IMR-90 (cell line): ENCODE measurements at regions not wholly inside any gene's neighbourhood (a gene's known extent, or its start where the extent isn't known, plus 50 kb on each side); places are given as distances from the start of the nearest gene placed in this dataset.

Experiments used
- ATAC-seq: fragments of 200-7000 bp; cut with Tn5 transposase; 2 replicates; pipeline ENCODE4 v1.9.1; 2020; ENCODE audit warnings: low read depth, mild to moderate bottlenecking, moderate library complexity
- BruUV-seq: library from RNA; stranded (reverse); fragments of 400-500 nt; replicated peaks from 2 replicates; lab custom pipeline; 2021; lab: Mats Ljungman, UMichigan
- CTCF ChIA-PET: fragments of 300-600 bp; formaldehyde crosslinking; extraction: SDS; loops from one replicate; lab custom pipeline; 2021; ENCODE audit warnings: antibody characterized with exemption; lab: Yijun Ruan, JAX
- POLR2A ChIA-PET: fragments of 300-600 bp; sonication (Branson Sonifier 250); formaldehyde crosslinking; loops from one replicate; lab custom pipeline; 2022; ENCODE audit warnings: antibody characterized with exemption; ENCODE audit not compliant: unreplicated experiment; lab: Charles Lee
- DNase-seq: peaks from one replicate; pipeline ENCODE4 v3.0.0; 2013
- H2AFZ ChIP-seq: replicated peaks from 2 replicates; pipeline ENCODE3; 2013; ENCODE audit warnings: low read length, mild to moderate bottlenecking; ENCODE audit not compliant: poor library complexity
- H2AK5ac ChIP-seq: 2 replicates; pipeline ENCODE4 v1.6.1; 2013; ENCODE audit warnings: low read depth, low read length, inconsistent platforms
- H2AK9ac ChIP-seq: replicated peaks from 2 replicates; pipeline ENCODE3; 2013; ENCODE audit warnings: mild to moderate bottlenecking, low read depth, low read length, moderate library complexity; ENCODE audit not compliant: poor library complexity
- H2BK120ac ChIP-seq: 2 replicates; pipeline ENCODE4 v1.6.1; 2013; ENCODE audit warnings: low read depth, low read length, inconsistent platforms
- H2BK15ac ChIP-seq: 3 replicates; pipeline ENCODE4 v1.6.1; 2013; ENCODE audit warnings: low read depth, low read length, inconsistent platforms
- H2BK20ac ChIP-seq: 2 replicates; pipeline ENCODE4 v1.6.1; 2013; ENCODE audit warnings: low read depth, mild to moderate bottlenecking, inconsistent platforms, low read length, moderate library complexity
- H2BK5ac ChIP-seq: 2 replicates; pipeline ENCODE4 v1.6.1; 2013; ENCODE audit warnings: mild to moderate bottlenecking, low read depth, low read length, inconsistent platforms; ENCODE audit not compliant: poor library complexity, severe bottlenecking
- H3K14ac ChIP-seq: replicated peaks from 2 replicates; pipeline ENCODE4 v1.6.1; 2013; ENCODE audit warnings: low read depth, low read length, inconsistent platforms
- H3K18ac ChIP-seq: 2 replicates; pipeline ENCODE4 v1.6.1; 2013; ENCODE audit warnings: low read depth, low read length, control low read depth
- H3K23ac ChIP-seq: 2 replicates; pipeline ENCODE4 v1.6.1; 2013; ENCODE audit warnings: low read depth, low read length, inconsistent platforms
- H3K27ac ChIP-seq: 2 replicates; pipeline ENCODE4 v1.5.1; 2013; ENCODE audit warnings: mild to moderate bottlenecking, control low read depth, low read length; ENCODE audit not compliant: insufficient read depth
- H3K27me3 ChIP-seq: 2 replicates; pipeline ENCODE4 v1.6.1; 2013; ENCODE audit warnings: low read length; ENCODE audit not compliant: control insufficient read depth, insufficient read depth
- H3K36me3 ChIP-seq: 2 replicates; pipeline ENCODE4 v1.6.1; 2013; ENCODE audit warnings: low read length, mixed read lengths; ENCODE audit not compliant: control insufficient read depth, insufficient read depth
- H3K4ac ChIP-seq: 2 replicates; pipeline ENCODE4 v1.6.1; 2013; ENCODE audit warnings: low read depth, low read length, inconsistent platforms
- H3K4me1 ChIP-seq: 2 replicates; pipeline ENCODE4 v1.6.1; 2013; ENCODE audit warnings: low read length, mixed read lengths; ENCODE audit not compliant: control insufficient read depth, insufficient read depth
- H3K4me2 ChIP-seq: 2 replicates; pipeline ENCODE4 v1.6.1; 2013; ENCODE audit warnings: low read depth, mild to moderate bottlenecking, control low read depth, low read length, moderate library complexity
- H3K4me3 ChIP-seq: 2 replicates; pipeline ENCODE4 v1.5.1; 2013; ENCODE audit warnings: low read depth, mild to moderate bottlenecking, control low read depth, low read length, moderate library complexity; ENCODE audit not compliant: insufficient read depth
- H3K56ac ChIP-seq: 2 replicates; pipeline ENCODE4 v1.6.1; 2013; ENCODE audit warnings: low read length, inconsistent platforms; ENCODE audit not compliant: insufficient read depth; ENCODE audit errors: extremely low read depth
- H3K79me1 ChIP-seq, 2 experiments: 2 replicates each; pipeline ENCODE4 v1.6.1; 2013; ENCODE audit warnings: low read length in 2 of 2, inconsistent platforms in 1 of 2, low read depth in 1 of 2
- H3K9ac ChIP-seq: 2 replicates; pipeline ENCODE4 v1.6.1; 2013; ENCODE audit warnings: low read depth, low read length, control low read depth
- H3K9me1 ChIP-seq: 2 replicates; pipeline ENCODE4 v1.6.1; 2013; ENCODE audit warnings: low read length, inconsistent platforms; ENCODE audit not compliant: insufficient read depth
- H3K9me3 ChIP-seq: 2 replicates; pipeline ENCODE4 v1.6.1; 2013; ENCODE audit warnings: low read length; ENCODE audit not compliant: control insufficient read depth, insufficient read depth
- H4K20me1 ChIP-seq: 2 replicates; pipeline ENCODE4 v1.6.1; 2013; ENCODE audit warnings: low read length, inconsistent platforms; ENCODE audit not compliant: insufficient read depth
- H4K5ac ChIP-seq: 2 replicates; pipeline ENCODE4 v1.6.1; 2013; ENCODE audit warnings: mild to moderate bottlenecking, low read depth, low read length, control low read depth
- H4K8ac ChIP-seq, 2 experiments: 2 replicates each; pipeline ENCODE4 v1.6.1; 2013; ENCODE audit warnings: low read depth in 2 of 2, low read length in 2 of 2, control low read depth in 1 of 2, inconsistent platforms in 1 of 2
- H4K91ac ChIP-seq: 2 replicates; pipeline ENCODE4 v1.6.1; 2013; ENCODE audit warnings: low read depth, low read length, inconsistent platforms; ENCODE audit not compliant: insufficient read depth
- CEBPB ChIP-seq: IDR thresholded peaks from 2 replicates; pipeline ENCODE4 v1.6.1; 2012; ENCODE audit warnings: low read depth, low read length, improper control_type of control experiment
- WGBS, 2 experiments: methylation state at CpG; one replicate each; pipeline versions ENCODE4 v1.1.5 to v1.1.7; 2013; ENCODE audit warnings: missing lambda C conversion rate in 2 of 2; ENCODE audit not compliant: insufficient read length in 1 of 2; ENCODE audit errors: extremely low coverage in 2 of 2; 5-methylcytosine and 5-hydroxymethylcytosine counted together
- dilution Hi-C: fragments of 300-500 bp; cut with HindIII; formaldehyde crosslinking; loops from one replicate; pipeline ENCODE4 v1.14.3; 2018; ENCODE audit warnings: low sequenced_read_pairs; ENCODE audit not compliant: unreplicated experiment
- in situ Hi-C: fragments of 300-500 bp; cut with MboI; formaldehyde crosslinking; loops from 3 replicates; pipeline ENCODE4 v1.14.3; 2019; ENCODE audit warnings: low sequenced_read_pairs, inconsistent platforms, mixed read lengths
- intact Hi-C: fragments of 100-400 bp; cut with micrococcal nuclease; formaldehyde crosslinking; loops from 2 replicates; pipeline ENCODE4 v1.10.0; 2022
- TF ChIP-seq, protein P1 (sequence below): conservative IDR thresholded peaks from 2 replicates; pipeline ENCODE4 v1.5.1; 2012; ENCODE audit warnings: mild to moderate bottlenecking, low read depth, low read length, improper control_type of control experiment

- CTCF ChIA-PET = no interaction called here
- BruUV-seq = no TSS peak
- ATAC-seq = no peak
- no peak overlapping the region for H3K14ac ChIP-seq
- H3K23ac ChIP-seq = no peak overlapping the region
- no peak overlapping the region for H3K9ac ChIP-seq
- intact Hi-C loops = no loop called here
- H4K20me1 ChIP-seq = no peaks in the 10 kb centered on the region
- dilution Hi-C loops = no loop called here
- TF ChIP-seq, protein P1, sequence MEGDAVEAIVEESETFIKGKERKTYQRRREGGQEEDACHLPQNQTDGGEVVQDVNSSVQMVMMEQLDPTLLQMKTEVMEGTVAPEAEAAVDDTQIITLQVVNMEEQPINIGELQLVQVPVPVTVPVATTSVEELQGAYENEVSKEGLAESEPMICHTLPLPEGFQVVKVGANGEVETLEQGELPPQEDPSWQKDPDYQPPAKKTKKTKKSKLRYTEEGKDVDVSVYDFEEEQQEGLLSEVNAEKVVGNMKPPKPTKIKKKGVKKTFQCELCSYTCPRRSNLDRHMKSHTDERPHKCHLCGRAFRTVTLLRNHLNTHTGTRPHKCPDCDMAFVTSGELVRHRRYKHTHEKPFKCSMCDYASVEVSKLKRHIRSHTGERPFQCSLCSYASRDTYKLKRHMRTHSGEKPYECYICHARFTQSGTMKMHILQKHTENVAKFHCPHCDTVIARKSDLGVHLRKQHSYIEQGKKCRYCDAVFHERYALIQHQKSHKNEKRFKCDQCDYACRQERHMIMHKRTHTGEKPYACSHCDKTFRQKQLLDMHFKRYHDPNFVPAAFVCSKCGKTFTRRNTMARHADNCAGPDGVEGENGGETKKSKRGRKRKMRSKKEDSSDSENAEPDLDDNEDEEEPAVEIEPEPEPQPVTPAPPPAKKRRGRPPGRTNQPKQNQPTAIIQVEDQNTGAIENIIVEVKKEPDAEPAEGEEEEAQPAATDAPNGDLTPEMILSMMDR = no peak
- peak; percentile 55; the same call in 1 of the 2 replicates for TF ChIP-seq CEBPB
- H3K9me3 ChIP-seq = peaks cover 9% of the 10 kb centered on the region
- H3K27me3 ChIP-seq = no peaks in the 10 kb centered on the region
- POLR2A ChIA-PET = no interaction called here
- no peaks in the 10 kb centered on the region for H3K79me1 ChIP-seq
- H2AK5ac ChIP-seq = no peak overlapping the region
- H2BK15ac ChIP-seq = no peak overlapping the region
- no peaks in the 10 kb centered on the region for H3K36me3 ChIP-seq
- no peak overlapping the region for H4K91ac ChIP-seq
- H4K8ac ChIP-seq = no peak overlapping the region
- DNase-seq = no peak
- H3K4me1 ChIP-seq = no peaks in the 10 kb centered on the region
- no peak overlapping the region for H2BK20ac ChIP-seq
- no peak overlapping the region for H2AK9ac ChIP-seq
- in situ Hi-C loops = no loop called here
- no CpG with 5 or more reads among the region's 2 CpGs for WGBS, 2 experiments
- no peak overlapping the region for H3K56ac ChIP-seq
- H4K5ac ChIP-seq = no peak overlapping the region
- no peak overlapping the region for H3K4me2 ChIP-seq
- no peak overlapping the region for H3K18ac ChIP-seq
- no peak overlapping the region for H2BK5ac ChIP-seq
- H3K27ac ChIP-seq = no peak overlapping the region
- no peak overlapping the region for H3K4me3 ChIP-seq
- H2AFZ ChIP-seq = no peak overlapping the region
- no peak overlapping the region for H2BK120ac ChIP-seq
- no peaks in the 10 kb centered on the region for H3K9me1 ChIP-seq
- H3K4ac ChIP-seq = no peak overlapping the region
Measured at GRCh38 chr2:75998451-75998850, 287.7 kb upstream of the GCFC2 start.
